ENCODE measurements at regions not wholly inside any gene's neighbourhood (a gene's known extent, or its start where the extent isn't known, plus 50 kb on each side); places are given as distances from the start of the nearest gene placed in this dataset.

GRCh38 chr12:75917083-75917482 lies 114.5 kb downstream of the PHLDA1 start:
- no peak for TF ChIP-seq POLR2A (IDR thresholded peaks at IDR 0.05; ENCODE audit: low read length)
- TF ChIP-seq GATA1 (IDR thresholded peaks at IDR 0.05; ENCODE audit: low read depth, low read length), result no peak
